ENCODE measurements at regions not wholly inside any gene's neighbourhood (a gene's known extent, or its start where the extent isn't known, plus 50 kb on each side); places are given as distances from the start of the nearest gene placed in this dataset.

DNA sequence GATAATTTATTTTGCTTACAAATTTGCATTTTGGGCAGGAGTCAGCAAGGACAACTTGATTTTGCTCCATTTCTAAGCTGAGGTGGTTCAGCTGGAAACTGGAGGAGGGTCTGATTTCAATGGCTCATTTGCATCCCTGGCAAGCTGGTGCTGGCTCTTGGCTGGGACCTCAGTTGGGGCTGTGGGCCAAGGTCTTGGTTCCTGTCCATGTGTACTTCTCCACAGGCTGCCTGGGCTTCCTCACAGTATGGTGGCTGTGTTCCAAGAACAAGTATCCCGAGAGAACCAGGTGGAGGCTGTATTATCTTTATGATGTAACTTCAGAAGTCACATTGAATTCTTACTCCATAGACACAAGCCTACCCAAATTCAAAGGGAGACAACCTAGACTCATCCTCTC is 77.0 kb upstream of the STX18 start:
- TF ChIP-seq ZNF274 (IDR thresholded peaks at IDR 0.05; ENCODE audit: low read depth, low read length) = no peak
- no peak for TF ChIP-seq YY1 (IDR thresholded peaks at IDR 0.05; ENCODE audit: insufficient read depth, insufficient read length)
- TF ChIP-seq SUZ12 (IDR thresholded peaks at IDR 0.05; ENCODE audit: extremely low read depth, insufficient read depth, insufficient read length) = no peak
